Peyer's patch (tissue), 4 donors: ENCODE measurements at regions not wholly inside any gene's neighbourhood (a gene's known extent, or its start where the extent isn't known, plus 50 kb on each side); places are given as distances from the start of the nearest gene placed in this dataset.

Source experiments
- POLR2A ChIP-seq, 2 donors: fragments of 450-650 bp; IDR thresholded peaks; one replicate each; pipeline ENCODE4 v1.5.1; 2017; ENCODE audit warnings: antibody characterized with exemption in 2 of 2, mild to moderate bottlenecking in 2 of 2, moderate library complexity in 2 of 2
- TF ChIP-seq, protein P1 (sequence below), 6 experiments: fragments of 450-650 bp in 4 of 6; fragments of 200-600 bp in 2 of 6; sonication (generic) in 1 of 6; IDR thresholded peaks; one replicate each; pipeline ENCODE4 v1.5.1; 2017 to 2019; ENCODE audit warnings: antibody characterized with exemption in 6 of 6, mild to moderate bottlenecking in 3 of 6, moderate library complexity in 1 of 6

DNA sequence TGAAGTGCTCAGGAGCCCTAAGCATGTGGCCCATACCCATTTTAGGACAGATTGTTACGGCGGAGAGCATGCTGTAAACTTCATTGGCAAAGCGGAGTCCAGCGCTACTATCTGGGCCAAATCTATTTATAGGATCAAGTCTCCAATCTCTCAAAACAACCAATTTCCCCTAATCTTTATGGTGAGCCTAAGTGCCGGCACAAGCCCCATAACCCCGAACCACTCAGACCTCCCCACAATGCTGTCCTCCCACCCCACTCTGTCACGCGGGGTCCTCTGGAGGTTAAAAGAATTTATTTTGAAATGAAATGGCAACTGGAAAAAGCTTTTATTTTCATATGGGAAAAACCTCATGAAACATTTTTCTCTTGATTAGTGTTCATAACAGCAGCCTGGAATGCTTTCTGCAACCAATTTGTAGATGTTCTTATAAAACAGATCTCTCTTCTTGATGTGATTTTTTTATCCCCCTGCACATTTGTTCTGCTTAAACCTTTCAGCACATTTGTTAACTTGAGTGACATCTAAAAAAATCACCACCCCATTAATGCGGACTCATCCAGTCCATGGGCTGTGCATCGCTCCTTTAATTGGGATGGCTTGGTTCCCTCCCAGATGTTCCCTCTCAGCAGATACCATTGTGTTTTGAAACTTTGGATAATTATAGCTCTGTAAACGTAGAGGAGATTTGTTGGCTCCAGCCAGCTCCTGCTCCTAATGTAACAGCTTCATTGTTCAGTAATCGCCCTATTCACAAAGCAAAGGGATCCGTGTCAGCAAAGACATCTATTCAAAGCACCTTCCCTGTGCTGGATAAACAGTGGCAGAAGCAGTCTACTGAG, 323.6 kb downstream of the CD83 start:
- TF ChIP-seq, protein P1, sequence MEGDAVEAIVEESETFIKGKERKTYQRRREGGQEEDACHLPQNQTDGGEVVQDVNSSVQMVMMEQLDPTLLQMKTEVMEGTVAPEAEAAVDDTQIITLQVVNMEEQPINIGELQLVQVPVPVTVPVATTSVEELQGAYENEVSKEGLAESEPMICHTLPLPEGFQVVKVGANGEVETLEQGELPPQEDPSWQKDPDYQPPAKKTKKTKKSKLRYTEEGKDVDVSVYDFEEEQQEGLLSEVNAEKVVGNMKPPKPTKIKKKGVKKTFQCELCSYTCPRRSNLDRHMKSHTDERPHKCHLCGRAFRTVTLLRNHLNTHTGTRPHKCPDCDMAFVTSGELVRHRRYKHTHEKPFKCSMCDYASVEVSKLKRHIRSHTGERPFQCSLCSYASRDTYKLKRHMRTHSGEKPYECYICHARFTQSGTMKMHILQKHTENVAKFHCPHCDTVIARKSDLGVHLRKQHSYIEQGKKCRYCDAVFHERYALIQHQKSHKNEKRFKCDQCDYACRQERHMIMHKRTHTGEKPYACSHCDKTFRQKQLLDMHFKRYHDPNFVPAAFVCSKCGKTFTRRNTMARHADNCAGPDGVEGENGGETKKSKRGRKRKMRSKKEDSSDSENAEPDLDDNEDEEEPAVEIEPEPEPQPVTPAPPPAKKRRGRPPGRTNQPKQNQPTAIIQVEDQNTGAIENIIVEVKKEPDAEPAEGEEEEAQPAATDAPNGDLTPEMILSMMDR (IDR thresholded peaks at IDR 0.05), result no peak
- TF ChIP-seq POLR2A (IDR thresholded peaks at IDR 0.05), result no peak
